ENCODE measurements at regions not wholly inside any gene's neighbourhood (a gene's known extent, or its start where the extent isn't known, plus 50 kb on each side); places are given as distances from the start of the nearest gene placed in this dataset.

DNA sequence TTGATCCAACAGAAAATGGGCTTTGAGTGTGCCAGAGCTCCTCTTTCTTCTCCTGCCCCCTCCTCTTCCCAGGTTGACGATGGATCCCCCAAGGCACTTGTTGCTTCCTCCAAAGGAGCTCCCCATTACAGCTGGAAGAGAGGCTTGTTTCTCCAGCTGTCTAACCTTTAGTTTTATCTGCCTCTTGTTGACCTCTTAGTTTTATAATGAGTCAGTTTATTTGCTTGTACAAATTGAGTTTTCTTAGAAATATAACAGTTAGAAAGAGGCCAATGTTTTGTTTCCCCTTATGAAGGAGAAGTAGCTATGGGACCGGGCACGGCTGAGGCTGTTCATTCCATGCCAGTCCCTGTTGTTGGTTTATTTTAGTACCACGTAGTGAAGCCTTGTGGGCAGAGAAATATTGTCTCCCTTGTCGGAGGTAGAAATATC is 158.2 kb downstream of the SPRY1 start:
- Histone ChIP-seq H3K27ac (peak overlapping the region; percentile 11 to 89 (median 72)), H3K4me1 (peaks cover 0 to 37% (median 25%) of the 10 kb centered on the region in 4 donors), H3K9me3 (peaks cover 0 to 4% (median 0%) of the 10 kb centered on the region in 4 donors), H3K4me3 (no peak overlapping the region), H3K27me3 (no peaks in the 10 kb centered on the region), H3K36me3 (no peaks in the 10 kb centered on the region)
- WGBS, 2 donors, result 12 to 14% methylated on average over 5 of the region's 5 CpGs
- DNase-seq (ENCODE audit: low spot score in 2 of 2), result peak in 1 of 2 donors; percentile 13
- TF ChIP-seq EP300 (IDR thresholded peaks at IDR 0.05), result no peak
- TF ChIP-seq POLR2A (IDR thresholded peaks at IDR 0.05), result no peak
- TF ChIP-seq, protein P1, sequence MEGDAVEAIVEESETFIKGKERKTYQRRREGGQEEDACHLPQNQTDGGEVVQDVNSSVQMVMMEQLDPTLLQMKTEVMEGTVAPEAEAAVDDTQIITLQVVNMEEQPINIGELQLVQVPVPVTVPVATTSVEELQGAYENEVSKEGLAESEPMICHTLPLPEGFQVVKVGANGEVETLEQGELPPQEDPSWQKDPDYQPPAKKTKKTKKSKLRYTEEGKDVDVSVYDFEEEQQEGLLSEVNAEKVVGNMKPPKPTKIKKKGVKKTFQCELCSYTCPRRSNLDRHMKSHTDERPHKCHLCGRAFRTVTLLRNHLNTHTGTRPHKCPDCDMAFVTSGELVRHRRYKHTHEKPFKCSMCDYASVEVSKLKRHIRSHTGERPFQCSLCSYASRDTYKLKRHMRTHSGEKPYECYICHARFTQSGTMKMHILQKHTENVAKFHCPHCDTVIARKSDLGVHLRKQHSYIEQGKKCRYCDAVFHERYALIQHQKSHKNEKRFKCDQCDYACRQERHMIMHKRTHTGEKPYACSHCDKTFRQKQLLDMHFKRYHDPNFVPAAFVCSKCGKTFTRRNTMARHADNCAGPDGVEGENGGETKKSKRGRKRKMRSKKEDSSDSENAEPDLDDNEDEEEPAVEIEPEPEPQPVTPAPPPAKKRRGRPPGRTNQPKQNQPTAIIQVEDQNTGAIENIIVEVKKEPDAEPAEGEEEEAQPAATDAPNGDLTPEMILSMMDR (IDR thresholded peaks at IDR 0.05), result peak in 1 of 5 experiments; percentile 0

DNA sequence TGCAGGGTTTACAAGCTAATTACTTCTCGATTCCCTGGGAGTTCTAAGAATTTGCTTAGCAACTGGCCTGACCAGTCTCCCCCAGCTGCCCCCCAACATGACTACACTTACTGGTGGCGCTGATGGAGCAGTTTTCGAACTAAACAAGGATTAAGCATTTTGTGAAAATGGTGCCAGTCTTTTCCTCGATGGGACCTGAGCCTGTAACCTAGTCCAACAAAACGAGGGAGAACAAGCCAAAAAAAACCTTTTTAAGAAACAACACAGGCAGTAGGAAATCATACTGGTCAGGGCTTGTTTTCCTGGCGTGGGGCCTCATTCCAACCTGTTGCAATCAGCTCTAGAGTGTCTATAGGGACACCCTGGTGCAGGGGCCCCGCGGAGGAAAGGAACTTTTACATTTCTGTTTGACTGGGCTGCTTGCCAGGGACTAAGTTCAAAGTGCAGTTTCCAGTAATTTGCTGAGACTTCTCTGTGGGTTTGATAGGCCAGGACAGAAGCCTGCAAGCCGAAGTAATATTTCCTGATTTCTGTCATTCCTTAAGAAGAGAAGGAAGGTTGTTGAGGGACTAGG is 158.7 kb downstream of the SPRY1 start:
- Histone ChIP-seq H3K27me3 (no peaks in the 10 kb centered on the region), H3K9me3 (no peaks in the 10 kb centered on the region), H3K27ac (peak overlapping the region; percentile 11 to 89 (median 72)), H3K4me3 (no peak overlapping the region), H3K36me3 (no peaks in the 10 kb centered on the region), H3K4me1 (peaks cover 0 to 37% (median 25%) of the 10 kb centered on the region in 4 donors)
- TF ChIP-seq EP300 (IDR thresholded peaks at IDR 0.05), result peak; percentile 19 to 87
- TF ChIP-seq POLR2A (IDR thresholded peaks at IDR 0.05), result no peak
- TF ChIP-seq, protein P1 (IDR thresholded peaks at IDR 0.05), result peak in 1 of 5 experiments; percentile 6
- 7 to 10% methylated on average over 8 to 9 of the region's 9 CpGs for WGBS, 2 donors
- DNase-seq (ENCODE audit: low spot score in 2 of 2), result peak; percentile 81 to 93

DNA sequence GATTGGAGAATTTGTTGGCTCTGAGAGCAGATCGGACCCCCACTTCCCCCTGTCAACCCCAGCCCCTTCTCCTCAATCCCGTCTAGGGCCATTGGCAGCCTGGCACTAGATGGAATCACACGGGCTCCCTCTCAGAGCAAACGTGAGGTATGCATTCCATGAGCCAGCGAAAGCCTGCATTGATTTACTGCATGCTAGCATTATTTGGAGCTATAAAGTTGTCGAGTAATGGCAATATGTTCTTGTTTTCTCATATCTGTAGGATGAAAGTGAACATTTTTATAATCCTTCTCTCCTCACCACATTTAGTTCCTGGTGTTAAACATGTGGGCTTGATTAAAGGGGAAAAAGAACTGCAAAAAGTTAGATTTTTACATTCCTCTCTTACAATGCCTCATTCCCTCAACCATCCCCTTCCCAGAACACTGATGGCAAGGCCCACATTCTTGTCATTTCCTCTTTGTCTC is 159.2 kb downstream of the SPRY1 start:
- Histone ChIP-seq H3K27me3 (no peaks in the 10 kb centered on the region), H3K9me3 (no peaks in the 10 kb centered on the region), H3K4me3 (no peak overlapping the region), H3K27ac (peak overlapping the region in 3 of 4 donors; percentile 61 to 82 (median 71)), H3K4me1 (peaks cover 0 to 37% (median 25%) of the 10 kb centered on the region in 4 donors), H3K36me3 (no peaks in the 10 kb centered on the region)
- no peak for DNase-seq (ENCODE audit: low spot score in 2 of 2)
- 12 to 25% methylated on average over 6 of the region's 6 CpGs for WGBS, 2 donors
- TF ChIP-seq EP300 (IDR thresholded peaks at IDR 0.05) (no peak), POLR2A (IDR thresholded peaks at IDR 0.05) (no peak)
- TF ChIP-seq, protein P1 (IDR thresholded peaks at IDR 0.05), result no peak

DNA sequence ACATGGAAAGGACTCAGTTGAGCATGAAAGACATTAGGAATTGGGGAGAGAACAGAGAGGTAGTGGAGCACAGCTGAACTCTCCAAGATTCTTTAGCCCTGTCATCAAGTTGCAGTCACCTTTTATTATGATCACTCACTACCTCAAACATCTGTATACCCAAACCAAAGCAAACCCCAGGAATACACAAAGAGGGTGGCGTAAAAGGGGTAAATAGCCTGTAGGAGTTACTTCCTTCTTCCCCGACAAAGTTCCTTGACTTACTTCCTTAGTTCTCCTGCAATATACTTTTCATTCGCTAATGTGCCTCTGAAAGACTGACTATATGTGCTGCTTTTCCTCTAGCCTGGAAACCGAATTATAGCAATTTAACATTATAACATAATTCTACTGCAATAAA is 159.9 kb downstream of the SPRY1 start:
- Histone ChIP-seq H3K27ac (peak overlapping the region in 2 of 4 donors; percentile 61 to 71), H3K36me3 (no peaks in the 10 kb centered on the region), H3K4me3 (no peak overlapping the region), H3K4me1 (peaks cover 0 to 37% (median 25%) of the 10 kb centered on the region in 4 donors), H3K27me3 (no peaks in the 10 kb centered on the region), H3K9me3 (no peaks in the 10 kb centered on the region)
- WGBS, 2 donors, result 83 to 88% methylated on average over 4 of the region's 4 CpGs
- TF ChIP-seq, protein P1 (IDR thresholded peaks at IDR 0.05), result no peak
- TF ChIP-seq POLR2A (IDR thresholded peaks at IDR 0.05), result no peak
- TF ChIP-seq EP300 (IDR thresholded peaks at IDR 0.05), result no peak
- DNase-seq (ENCODE audit: low spot score in 2 of 2), result no peak

DNA sequence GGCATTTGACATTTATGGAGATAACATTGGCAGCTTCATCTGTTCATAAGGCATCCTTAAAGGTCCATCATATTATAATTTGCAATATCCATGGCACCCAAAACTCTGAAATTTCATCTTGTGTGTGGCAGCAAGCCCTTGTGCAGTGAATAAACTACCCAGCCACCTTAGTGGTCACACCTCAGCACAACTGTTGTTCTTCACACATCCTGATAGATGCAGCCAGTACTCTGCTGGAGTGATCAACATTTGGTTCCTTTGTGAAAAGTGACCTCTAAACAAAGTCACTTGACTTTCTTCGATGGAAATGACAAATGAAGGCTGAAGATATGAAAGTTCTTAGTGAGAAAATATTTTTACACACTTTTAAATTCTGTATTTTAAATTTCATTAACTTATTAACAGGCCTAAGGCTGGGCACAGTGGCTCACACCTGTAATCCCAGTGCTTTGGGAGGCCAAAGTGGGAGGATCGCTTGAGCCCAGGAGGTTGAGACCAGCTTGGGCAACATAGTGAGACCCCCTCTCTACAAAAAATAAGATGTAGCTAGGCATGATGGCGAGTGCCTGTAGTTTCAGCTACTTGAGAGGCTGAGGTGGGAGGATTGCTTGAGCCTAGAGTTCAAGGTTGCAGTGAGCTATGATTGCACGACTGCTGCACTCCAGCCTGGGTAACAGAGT is 161.4 kb downstream of the SPRY1 start:
- no peak overlapping the region for H3K4me3 ChIP-seq
- H3K27me3 ChIP-seq, result no peaks in the 10 kb centered on the region
- no peaks in the 10 kb centered on the region for H3K9me3 ChIP-seq
- peaks cover 0 to 37% (median 25%) of the 10 kb centered on the region in 4 donors for H3K4me1 ChIP-seq
- no peaks in the 10 kb centered on the region for H3K36me3 ChIP-seq
- H3K27ac ChIP-seq, result no peak overlapping the region
- 72 to 73% methylated on average over 4 of the region's 4 CpGs for WGBS, 2 donors
- no peak for DNase-seq (ENCODE audit: low spot score in 2 of 2)
- TF ChIP-seq, protein P1 (IDR thresholded peaks at IDR 0.05), result no peak
- no peak for TF ChIP-seq POLR2A (IDR thresholded peaks at IDR 0.05)
- no peak for TF ChIP-seq EP300 (IDR thresholded peaks at IDR 0.05)
